H9 (cell line): ENCODE measurements at regions not wholly inside any gene's neighbourhood (a gene's known extent, or its start where the extent isn't known, plus 50 kb on each side); places are given as distances from the start of the nearest gene placed in this dataset.

Experiments
- DNase-seq: peaks from one replicate; pipeline ENCODE4 v3.0.0-alpha.2; 2017
- H2AFZ ChIP-seq: one replicate; pipeline ENCODE4 v1.6.1; 2013; ENCODE audit warnings: mild to moderate bottlenecking, low read length, control low read depth, moderate library complexity
- H2AK5ac ChIP-seq: 2 replicates; pipeline ENCODE4 v1.6.1; 2013; ENCODE audit warnings: low read length, control low read depth, mixed read lengths; ENCODE audit not compliant: insufficient read length
- H2BK120ac ChIP-seq: one replicate; pipeline ENCODE4 v1.6.1; 2013; ENCODE audit warnings: low read depth, mild to moderate bottlenecking, low read length, control low read depth, inconsistent platforms; ENCODE audit not compliant: poor library complexity, severe bottlenecking
- H2BK12ac ChIP-seq: 2 replicates; pipeline ENCODE4 v1.6.1; 2013; ENCODE audit warnings: low read length, control low read depth, mixed read lengths, low read depth; ENCODE audit not compliant: insufficient read length
- H2BK15ac ChIP-seq: 2 replicates; pipeline ENCODE4 v1.6.1; 2013; ENCODE audit warnings: low read depth, low read length, control low read depth
- H2BK20ac ChIP-seq: one replicate; pipeline ENCODE4 v1.6.1; 2013; ENCODE audit warnings: low read depth, mild to moderate bottlenecking, low read length, control low read depth, inconsistent platforms; ENCODE audit not compliant: poor library complexity, severe bottlenecking
- H2BK5ac ChIP-seq: 2 replicates; pipeline ENCODE4 v1.6.1; 2013; ENCODE audit warnings: low read length, control low read depth, mixed read lengths; ENCODE audit not compliant: insufficient read length
- H3K14ac ChIP-seq: 2 replicates; pipeline ENCODE4 v1.6.1; 2013; ENCODE audit warnings: low read length, control low read depth; ENCODE audit not compliant: insufficient read depth
- H3K18ac ChIP-seq: 2 replicates; pipeline ENCODE4 v1.6.1; 2013; ENCODE audit warnings: low read depth, mild to moderate bottlenecking, mixed read lengths, low read length, control low read depth; ENCODE audit not compliant: insufficient read length
- H3K23ac ChIP-seq: 2 replicates; pipeline ENCODE4 v1.6.1; 2013; ENCODE audit warnings: low read length, control low read depth, mixed read lengths, low read depth; ENCODE audit not compliant: insufficient read length
- H3K23me2 ChIP-seq: 2 replicates; pipeline ENCODE4 v1.6.1; 2013; ENCODE audit warnings: low read depth, mild to moderate bottlenecking, mixed read lengths, low read length, control low read depth; ENCODE audit not compliant: insufficient read length, poor library complexity, severe bottlenecking
- H3K27ac ChIP-seq: 2 replicates; pipeline ENCODE4 v1.5.1; 2013; ENCODE audit warnings: low read length, control low read depth, mixed read lengths, low read depth; ENCODE audit not compliant: insufficient read length
- H3K27me3 ChIP-seq: 2 replicates; pipeline ENCODE4 v1.6.1; 2013; ENCODE audit warnings: low read length, control low read depth, inconsistent platforms; ENCODE audit not compliant: insufficient read depth
- H3K4ac ChIP-seq: 2 replicates; pipeline ENCODE4 v1.6.1; 2013; ENCODE audit warnings: low read depth, mild to moderate bottlenecking, control low read depth, inconsistent platforms, low read length, moderate library complexity
- H3K4me1 ChIP-seq: 2 replicates; pipeline ENCODE4 v1.6.1; 2013; ENCODE audit warnings: low read length, control low read depth, inconsistent platforms; ENCODE audit not compliant: insufficient read depth
- H3K4me2 ChIP-seq: 2 replicates; pipeline ENCODE4 v1.6.1; 2013; ENCODE audit warnings: low read length, control low read depth, mixed read lengths; ENCODE audit not compliant: insufficient read length, insufficient read depth
- H3K56ac ChIP-seq: 2 replicates; pipeline ENCODE4 v1.6.1; 2013; ENCODE audit warnings: low read depth, mild to moderate bottlenecking, mixed read lengths, low read length, control low read depth; ENCODE audit not compliant: insufficient read length
- H3K79me1 ChIP-seq: 2 replicates; pipeline ENCODE4 v1.6.1; 2013; ENCODE audit warnings: low read depth, mild to moderate bottlenecking, moderate library complexity, low read length, control low read depth, inconsistent platforms; ENCODE audit not compliant: insufficient read depth, poor library complexity, severe bottlenecking
- H3K79me2 ChIP-seq: 2 replicates; pipeline ENCODE4 v1.6.1; 2013; ENCODE audit warnings: low read length, control low read depth, inconsistent platforms; ENCODE audit not compliant: insufficient read depth
- H3K9ac ChIP-seq: 2 replicates; pipeline ENCODE4 v1.6.1; 2013; ENCODE audit warnings: low read length, control low read depth, mixed read lengths; ENCODE audit not compliant: insufficient read length; ENCODE audit errors: extremely low read depth
- H3K9me3 ChIP-seq: one replicate; pipeline ENCODE4 v1.6.1; 2013; ENCODE audit warnings: low read depth, low read length, inconsistent platforms; ENCODE audit not compliant: control insufficient read depth
- H3T11ph ChIP-seq: one replicate; pipeline ENCODE4 v1.6.1; 2013; ENCODE audit warnings: mild to moderate bottlenecking, low read length, control low read depth, inconsistent platforms
- H4K20me1 ChIP-seq: one replicate; pipeline ENCODE4 v1.6.1; 2013; ENCODE audit not compliant: control insufficient read depth, insufficient read length, insufficient read depth
- H4K5ac ChIP-seq: 2 replicates; pipeline ENCODE4 v1.6.1; 2013; ENCODE audit warnings: low read depth, mild to moderate bottlenecking, mixed read lengths, low read length, control low read depth; ENCODE audit not compliant: insufficient read length
- H4K8ac ChIP-seq: replicated peaks from 2 replicates; pipeline ENCODE4 v1.6.1; 2013; ENCODE audit warnings: low read length, control low read depth, mixed read lengths, low read depth; ENCODE audit not compliant: insufficient read length
- H4K91ac ChIP-seq: 2 replicates; pipeline ENCODE4 v1.6.1; 2013; ENCODE audit warnings: low read depth, mild to moderate bottlenecking, moderate library complexity, mixed read lengths, low read length, control low read depth; ENCODE audit not compliant: insufficient read length
- H3K27ac Mint-ChIP-seq, 3 experiments: 2 replicates in 2 of 3; 3 replicates in 1 of 3; pipeline ENCODE4 v1.8.0; 2020 to 2021; ENCODE audit warnings: mixed read lengths in 3 of 3, mild to moderate bottlenecking in 1 of 3, moderate library complexity in 1 of 3
- H3K27me3 Mint-ChIP-seq: 2 replicates; pipeline ENCODE4 v1.8.0; 2021; ENCODE audit warnings: low read depth, mild to moderate bottlenecking, moderate library complexity, mixed read lengths
- H3K36me3 Mint-ChIP-seq, 3 experiments: 2 replicates in 2 of 3; 3 replicates in 1 of 3; pipeline ENCODE4 v1.8.0; 2020 to 2021; ENCODE audit warnings: low read depth in 3 of 3, mixed read lengths in 3 of 3; ENCODE audit not compliant: insufficient read depth in 1 of 3
- H3K4me1 Mint-ChIP-seq, 2 experiments: 2 replicates each; pipeline ENCODE4 v1.8.0; 2020; ENCODE audit warnings: mixed read lengths in 2 of 2
- H3K4me3 Mint-ChIP-seq, 2 experiments: 2 replicates in 1 of 2; 3 replicates in 1 of 2; pipeline ENCODE4 v1.8.0; 2020 to 2021; ENCODE audit warnings: mild to moderate bottlenecking in 2 of 2, mixed read lengths in 2 of 2, moderate library complexity in 1 of 2
- H3K9me3 Mint-ChIP-seq, 2 experiments: 2 replicates in 1 of 2; 3 replicates in 1 of 2; pipeline ENCODE4 v1.8.0; 2020; ENCODE audit warnings: mild to moderate bottlenecking in 2 of 2, mixed read lengths in 2 of 2, moderate library complexity in 1 of 2
- CTCF ChIP-seq: fragments of 200-600 bp; sonication (generic); conservative IDR thresholded peaks from 3 replicates; pipeline ENCODE4 v1.8.0; 2021; ENCODE audit warnings: antibody characterized with exemption, mild to moderate bottlenecking
- WGBS: extraction: QIAGEN DNeasy Blood & Tissue Kit; methylation state at CpG from one replicate; pipeline ENCODE4 v1.1.7; 2013; ENCODE audit warnings: missing lambda C conversion rate, low lambda C conversion rate, mixed read lengths; ENCODE audit not compliant: insufficient read length; ENCODE audit errors: extremely low coverage; 5-methylcytosine and 5-hydroxymethylcytosine counted together

- Histone ChIP-seq H3K14ac (no peak overlapping the region), H2AK5ac (no peak overlapping the region), H3K27ac (no peak overlapping the region), H3T11ph (no peak overlapping the region), H4K20me1 (no peaks in the 10 kb centered on the region), H3K23me2 (no peaks in the 10 kb centered on the region), H3K9me3 (no peaks in the 10 kb centered on the region), H3K56ac (no peak overlapping the region), H3K9ac (no peak overlapping the region), H3K79me1 (no peaks in the 10 kb centered on the region), H4K8ac (no peak overlapping the region), H2BK120ac (no peak overlapping the region), H3K23ac (no peak overlapping the region), H3K4me1 (no peaks in the 10 kb centered on the region), H3K27me3 (no peaks in the 10 kb centered on the region), H3K79me2 (no peaks in the 10 kb centered on the region), H2BK12ac (no peak overlapping the region), H3K18ac (no peak overlapping the region), H2AFZ (no peak overlapping the region), H4K91ac (no peak overlapping the region), H3K4me2 (no peak overlapping the region), H2BK5ac (no peak overlapping the region), H3K4ac (no peak overlapping the region), H2BK15ac (no peak overlapping the region), H2BK20ac (no peak overlapping the region), H4K5ac (no peak overlapping the region)
- Mint-ChIP-seq H3K36me3 (peaks cover 0 to 4% (median 0%) of the 10 kb centered on the region in 3 experiments; a peak in 3 of 7 replicates), H3K4me1 (no peaks in the 10 kb centered on the region), H3K27me3 (no peaks in the 10 kb centered on the region), H3K27ac (no peak overlapping the region), H3K9me3 (peaks cover 5 to 10% of the 10 kb centered on the region in 2 experiments; a peak in 4 of 5 replicates), H3K4me3 (no peak overlapping the region)
- no CpG with 5 or more reads among the region's 6 CpGs for WGBS
- DNase-seq, result no peak
- TF ChIP-seq CTCF, result no peak
These were observed 125.9 kb upstream of the HS3ST3A1 start for GRCh38 chr17:13727441-13728171.
